GM18511 (cell line): ENCODE measurements at regions not wholly inside any gene's neighbourhood (a gene's known extent, or its start where the extent isn't known, plus 50 kb on each side); places are given as distances from the start of the nearest gene placed in this dataset.
"Not testable (repeated sequence)": the region's sequence is repeated elsewhere in the genome, so short reads cannot be mapped to it uniquely, and the experiment has no call there.

Experiments used
- ATAC-seq: cut with Tn5 transposase; IDR thresholded peaks from one replicate; pipeline ENCODE4 v1.9.1; 2021; ENCODE audit warnings: mild to moderate bottlenecking, moderate library complexity; ENCODE audit not compliant: unreplicated experiment

DNA sequence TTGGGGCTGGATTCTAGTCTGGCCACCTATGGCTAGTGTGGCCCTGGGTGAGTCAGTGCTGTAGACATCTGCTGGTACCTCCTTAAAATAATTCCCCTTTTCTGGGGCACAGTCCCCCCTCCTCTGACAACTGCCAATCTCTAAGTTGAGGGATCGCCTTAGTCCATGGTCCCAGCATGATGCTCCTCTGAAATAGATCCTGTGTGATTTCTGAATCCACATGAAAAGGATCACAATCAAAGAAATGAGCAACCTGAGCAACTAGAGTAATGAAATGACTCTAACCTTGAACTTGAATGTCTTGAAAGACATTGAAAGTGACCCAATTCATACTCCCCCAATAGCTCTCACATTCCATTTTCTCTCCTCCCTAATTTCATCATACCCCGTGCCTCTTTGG is 332.5 kb downstream of the VRK1 start:
- no peak for ATAC-seq

DNA sequence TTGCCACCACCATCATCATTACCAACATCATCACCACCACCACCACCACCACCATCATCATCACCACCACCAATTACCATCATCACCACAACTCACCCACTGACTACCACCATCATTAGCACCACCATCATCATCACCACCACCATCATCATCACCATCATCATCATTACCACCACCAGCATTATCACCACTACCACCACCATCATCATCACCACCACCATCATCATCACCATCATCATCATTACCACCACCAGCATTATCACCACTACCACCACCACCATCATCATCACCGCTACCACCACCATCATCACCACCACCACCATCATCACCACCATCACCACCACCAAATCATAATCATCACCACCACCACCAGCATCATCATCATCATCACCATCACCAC is 338.7 kb downstream of the VRK1 start:
- not testable (repeated sequence) for ATAC-seq

DNA sequence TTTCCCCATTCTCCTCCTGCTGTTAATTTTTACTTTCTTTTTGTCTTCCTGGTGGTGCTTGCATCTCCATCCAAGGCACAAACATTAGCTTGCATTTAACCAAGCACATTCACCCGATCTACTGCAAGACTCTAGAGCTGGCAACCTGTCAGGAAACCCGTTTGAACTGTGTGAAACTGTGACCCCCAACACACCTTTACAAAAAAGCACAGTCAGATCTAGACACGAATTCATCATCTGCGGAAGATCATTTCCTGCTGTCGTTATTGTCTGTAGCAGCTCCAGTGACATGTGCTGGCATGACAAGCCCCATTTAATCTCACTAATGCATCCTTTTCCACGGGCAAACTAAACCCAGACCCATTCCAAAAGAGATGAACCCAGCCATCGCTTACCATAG is 340.5 kb downstream of the VRK1 start:
- ATAC-seq, result no peak

DNA sequence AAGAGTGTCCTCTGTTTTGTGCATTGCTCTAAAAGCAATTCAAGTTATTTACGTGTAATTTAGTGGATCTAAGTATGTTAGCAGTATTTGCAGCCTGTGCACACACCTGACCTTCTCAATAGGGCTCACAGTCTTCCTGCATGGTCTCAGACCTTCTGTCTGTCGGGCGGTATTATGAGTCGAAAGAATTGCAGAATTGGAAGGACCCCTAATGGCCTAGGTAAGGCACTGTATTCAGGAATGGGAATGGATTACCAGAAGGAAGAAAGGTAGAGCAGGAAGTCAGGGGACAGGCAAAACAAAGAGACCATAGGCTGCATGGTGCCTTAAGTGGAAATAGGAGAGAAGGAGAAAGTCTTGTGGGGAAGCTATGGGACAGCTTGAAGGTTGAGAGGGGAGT is 341.6 kb downstream of the VRK1 start:
- no peak for ATAC-seq

DNA sequence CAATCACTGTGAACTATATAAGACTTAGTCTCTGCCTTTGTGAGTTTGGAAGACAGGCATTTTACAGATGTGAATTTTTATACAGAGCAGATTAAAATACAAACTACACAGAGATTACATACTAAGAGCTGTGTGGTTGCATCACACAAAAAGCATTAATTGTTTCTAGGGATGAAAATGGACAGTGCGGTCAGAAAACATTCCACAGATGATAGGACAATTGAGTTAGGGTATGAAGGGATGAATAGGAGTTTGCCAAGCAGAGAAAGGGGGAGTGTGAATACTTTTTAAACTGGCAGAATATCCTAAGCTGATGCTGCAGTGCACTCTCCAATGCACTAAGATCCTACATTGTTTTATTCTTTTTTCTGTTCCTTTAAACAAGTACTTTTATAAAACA is 345.8 kb downstream of the VRK1 start:
- ATAC-seq, result no peak

DNA sequence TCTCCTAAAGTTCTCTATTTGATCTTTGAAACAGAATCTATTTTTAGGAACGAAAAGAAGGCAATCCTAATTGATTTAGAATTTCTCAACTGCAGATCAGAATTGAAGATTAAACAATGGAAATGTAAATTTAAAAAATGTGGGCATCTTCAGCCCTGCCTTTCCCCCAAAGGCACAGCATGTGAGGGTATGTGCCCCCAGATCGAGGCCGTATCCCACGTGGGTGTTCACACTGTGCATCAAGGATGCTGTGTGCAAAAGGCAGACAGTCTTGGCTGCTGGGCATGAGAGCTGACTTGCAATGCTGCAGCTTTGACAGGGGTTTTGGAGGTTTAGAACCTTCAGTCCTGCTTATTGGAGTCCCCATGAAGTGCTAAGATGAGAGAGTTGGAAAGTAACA is 346.3 kb downstream of the VRK1 start:
- ATAC-seq, result no peak

DNA sequence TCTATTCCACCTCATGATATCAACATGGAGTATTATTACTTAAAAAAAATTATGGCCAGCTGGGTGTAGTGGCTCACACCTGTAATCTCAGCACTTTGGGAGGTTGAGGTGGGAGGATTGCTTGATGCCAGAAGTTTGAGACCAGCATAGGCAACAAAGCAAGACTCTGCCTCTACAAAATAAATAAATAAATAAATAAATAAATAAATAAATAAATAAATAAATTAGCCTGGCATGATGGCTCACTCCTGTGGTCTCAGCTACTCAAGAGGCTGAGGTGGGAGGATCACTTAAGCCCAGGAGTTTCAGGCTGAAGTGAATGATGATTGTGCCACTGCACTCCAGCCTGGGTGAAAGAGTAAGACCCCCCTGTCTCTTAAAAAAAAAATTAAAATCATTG is 350.8 kb downstream of the VRK1 start:
- not testable (repeated sequence) for ATAC-seq

DNA sequence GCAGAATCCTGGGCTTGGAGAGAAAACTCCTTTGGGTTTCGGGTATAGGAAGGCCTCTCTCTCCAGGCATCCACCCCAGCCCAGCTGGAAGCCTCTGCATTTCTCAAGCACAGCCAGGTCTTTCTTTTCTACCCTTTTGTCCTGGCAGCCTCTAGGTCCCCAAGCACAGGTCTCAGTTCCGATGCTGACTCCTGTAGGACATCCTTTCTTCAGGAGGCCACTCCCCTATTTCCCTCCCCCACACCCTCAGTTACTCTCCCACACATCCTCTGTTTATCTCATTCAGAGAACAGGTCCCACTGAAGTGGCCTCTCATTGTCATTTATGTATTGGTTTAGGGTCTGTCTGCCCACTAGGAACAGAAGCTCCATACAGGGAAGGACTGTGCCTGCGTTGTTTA is 352.6 kb downstream of the VRK1 start:
- ATAC-seq, result no peak

DNA sequence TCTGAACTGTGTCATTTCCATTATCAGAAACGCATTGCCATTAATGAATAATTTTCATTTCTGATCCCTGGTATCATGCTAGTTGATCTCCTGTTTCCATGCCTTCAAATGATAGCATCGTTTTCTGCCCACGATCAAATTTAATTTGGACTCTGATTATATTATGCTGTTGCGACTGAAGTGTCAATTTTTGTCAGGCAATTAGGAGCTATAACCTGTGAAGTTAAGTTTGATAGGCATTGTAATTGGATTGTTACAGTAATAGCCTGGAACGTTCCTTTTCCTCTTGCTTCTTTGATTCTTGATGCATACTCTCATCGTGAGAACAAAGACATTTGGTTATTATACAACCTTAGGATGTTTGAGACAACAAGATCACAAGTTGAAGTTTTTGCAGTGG is 356.3 kb downstream of the VRK1 start:
- ATAC-seq, result no peak

DNA sequence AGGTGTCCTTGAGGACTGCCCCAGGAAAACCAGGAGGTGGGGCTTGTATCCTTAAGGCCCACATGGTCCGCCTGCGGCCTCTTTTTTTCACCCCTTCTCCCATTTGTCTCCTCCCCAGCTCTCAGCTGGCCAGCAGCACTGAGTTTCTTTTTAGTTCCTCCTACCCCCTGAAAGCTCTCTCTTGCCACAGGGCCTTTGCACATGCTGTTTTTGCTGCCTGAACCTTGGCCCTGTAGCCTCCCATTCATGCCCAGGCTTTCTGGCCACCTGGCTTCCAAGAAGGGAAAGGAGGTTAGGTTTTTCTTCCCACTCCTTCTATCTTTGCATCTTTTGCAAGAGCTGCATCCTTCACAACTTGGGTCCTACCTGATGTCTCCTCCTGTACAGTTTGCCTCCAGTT is 358.1 kb downstream of the VRK1 start:
- ATAC-seq, result no peak

DNA sequence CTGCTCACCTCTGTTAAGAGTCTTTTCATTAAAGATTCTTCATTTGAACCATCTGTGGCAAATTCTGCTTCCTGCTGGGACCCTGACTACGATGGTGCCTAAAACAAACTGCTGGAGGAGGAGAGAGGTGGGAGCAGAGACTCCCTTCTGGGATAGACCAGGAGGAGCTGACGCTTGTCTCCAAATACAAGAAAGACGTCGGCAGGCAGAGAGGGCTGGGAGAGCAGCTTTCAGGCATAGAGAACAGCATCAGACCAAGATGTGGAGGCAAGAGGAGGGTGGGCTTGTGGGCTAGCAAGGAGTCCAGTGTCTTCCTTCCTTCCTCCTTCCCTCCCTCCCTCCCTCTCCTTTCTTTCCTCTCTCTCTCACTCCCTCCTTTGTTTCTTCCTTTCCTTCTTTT is 358.6 kb downstream of the VRK1 start:
- no peak for ATAC-seq

DNA sequence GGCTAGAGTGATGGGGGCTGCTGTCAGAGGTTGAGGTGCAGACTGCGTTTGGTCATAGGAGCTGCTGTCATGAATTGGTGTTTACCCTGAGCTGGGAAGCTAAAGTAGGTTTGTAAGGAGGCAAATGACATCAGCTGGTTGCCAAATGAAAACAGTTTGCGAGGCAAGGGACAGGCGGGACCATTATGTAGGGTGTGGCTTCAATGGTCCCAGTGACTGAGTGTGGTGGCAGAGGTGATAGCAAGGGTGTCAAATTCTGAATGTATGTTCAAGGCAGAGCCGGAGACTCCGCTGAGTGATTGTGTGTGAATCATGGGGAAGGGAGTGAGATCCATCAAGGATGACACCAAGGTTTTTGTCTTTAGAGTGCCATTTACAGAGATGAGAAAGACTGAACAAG is 359.5 kb downstream of the VRK1 start:
- ATAC-seq, result no peak

DNA sequence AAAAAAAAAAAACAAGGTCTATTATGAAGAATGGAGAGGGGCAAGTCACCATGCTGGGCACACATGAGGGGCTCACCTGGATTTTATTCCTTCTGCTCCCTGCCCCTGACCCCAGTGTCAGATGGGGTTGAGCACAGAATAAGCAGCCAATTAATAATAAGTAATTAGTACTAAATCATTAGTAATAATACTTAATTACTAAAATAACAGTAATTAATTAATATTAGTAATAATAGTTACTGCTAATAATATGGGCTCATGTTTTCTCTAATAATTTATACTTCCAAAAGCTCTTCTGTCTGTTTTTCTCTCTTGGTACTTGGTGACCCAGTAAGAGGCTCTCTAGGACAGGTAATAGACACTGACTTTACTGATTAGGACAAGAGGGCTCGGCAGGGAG is 360.9 kb downstream of the VRK1 start:
- no peak for ATAC-seq

DNA sequence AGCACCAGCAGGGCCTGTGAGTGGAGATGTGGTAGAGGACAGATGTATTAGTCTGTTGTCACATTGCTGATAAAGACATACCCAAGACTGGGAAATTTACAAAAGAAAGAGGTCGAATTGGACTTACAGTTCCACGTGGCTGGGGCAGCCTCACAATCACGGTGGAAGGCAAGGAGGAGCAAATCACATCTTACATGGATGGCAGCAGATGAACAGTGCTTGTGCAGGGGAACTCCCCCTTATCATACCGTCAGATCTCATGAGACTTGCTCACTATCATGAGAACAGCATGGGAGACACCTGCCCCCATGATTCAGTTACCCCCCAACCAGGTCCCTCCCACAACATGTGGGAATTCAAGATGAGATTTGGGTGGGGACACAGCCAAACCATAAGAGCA is 361.9 kb downstream of the VRK1 start:
- ATAC-seq, result no peak

DNA sequence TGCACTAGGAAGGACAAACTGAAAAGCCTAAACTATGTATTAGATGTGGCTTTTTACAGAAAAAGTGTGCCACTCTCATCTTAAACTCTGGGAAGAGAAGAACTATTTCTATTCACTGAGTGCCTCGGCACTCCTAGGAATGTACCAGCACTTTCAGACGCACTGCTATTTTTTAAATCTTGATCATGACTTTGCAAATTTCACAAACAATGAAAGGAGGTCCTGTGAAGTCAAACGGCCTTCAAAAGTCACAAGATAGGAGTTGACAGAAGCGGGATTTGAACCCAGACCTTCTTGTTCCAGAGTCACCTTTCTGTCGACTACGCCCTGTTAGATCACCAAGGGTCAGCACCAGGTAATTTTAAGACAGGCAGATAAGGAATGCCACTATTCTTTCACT is 365.4 kb downstream of the VRK1 start:
- ATAC-seq, result no peak

DNA sequence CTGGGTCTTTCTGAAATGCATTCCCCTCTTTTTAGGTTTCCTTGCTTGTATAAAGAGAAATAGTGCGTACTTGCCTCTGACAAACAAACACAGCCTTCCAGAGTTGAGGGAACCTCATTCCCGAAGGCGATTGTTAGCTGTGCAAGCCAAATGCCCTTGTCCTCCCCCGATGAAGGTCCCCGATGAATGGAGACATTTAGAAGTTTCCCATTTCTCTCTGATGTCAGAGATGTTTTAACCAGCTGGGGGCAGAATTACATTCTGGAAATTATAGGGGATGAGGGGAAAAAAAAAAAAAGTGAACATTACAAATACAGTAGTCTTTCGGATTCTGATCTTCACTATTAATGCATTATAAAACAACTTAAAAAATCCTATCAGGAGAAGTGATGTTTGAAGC is 366.8 kb downstream of the VRK1 start:
- ATAC-seq, result no peak

DNA sequence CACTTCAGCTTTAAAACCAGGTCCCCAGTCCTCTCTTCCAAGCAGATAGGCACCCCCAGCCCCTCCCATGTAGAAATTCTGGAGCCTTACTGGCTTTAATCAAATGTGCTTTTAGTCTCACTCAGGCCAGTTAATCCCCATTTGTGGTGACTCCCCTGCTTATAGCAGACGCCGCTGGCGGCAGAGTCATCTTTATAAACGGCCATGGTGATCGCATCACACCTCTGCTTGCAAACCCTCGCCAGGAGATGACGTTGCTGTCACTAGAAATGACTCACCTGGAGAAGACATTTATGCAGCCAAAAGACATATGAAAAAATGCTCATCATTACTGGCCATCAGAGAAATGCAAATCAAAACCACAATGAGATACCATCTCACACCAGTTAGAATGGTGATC is 369.3 kb downstream of the VRK1 start:
- no peak for ATAC-seq

DNA sequence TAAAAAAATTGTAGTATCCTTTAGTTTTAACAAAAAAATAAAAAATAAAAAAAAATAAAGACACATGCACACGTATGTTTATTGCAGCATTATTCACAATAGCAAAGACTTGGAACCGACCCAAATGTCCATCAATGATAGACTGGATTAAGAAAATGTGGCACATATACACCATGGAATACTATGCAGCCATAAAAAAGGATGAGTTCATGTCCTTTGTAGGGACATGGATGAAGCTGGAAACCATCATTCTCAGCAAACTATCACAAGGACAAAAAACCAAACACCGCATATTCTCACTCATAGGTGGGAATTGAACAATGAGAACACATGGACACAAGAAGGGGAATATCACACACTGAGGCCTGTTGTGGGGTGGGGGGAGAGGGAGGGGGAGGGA is 370.4 kb downstream of the VRK1 start:
- ATAC-seq, result not testable (repeated sequence)

DNA sequence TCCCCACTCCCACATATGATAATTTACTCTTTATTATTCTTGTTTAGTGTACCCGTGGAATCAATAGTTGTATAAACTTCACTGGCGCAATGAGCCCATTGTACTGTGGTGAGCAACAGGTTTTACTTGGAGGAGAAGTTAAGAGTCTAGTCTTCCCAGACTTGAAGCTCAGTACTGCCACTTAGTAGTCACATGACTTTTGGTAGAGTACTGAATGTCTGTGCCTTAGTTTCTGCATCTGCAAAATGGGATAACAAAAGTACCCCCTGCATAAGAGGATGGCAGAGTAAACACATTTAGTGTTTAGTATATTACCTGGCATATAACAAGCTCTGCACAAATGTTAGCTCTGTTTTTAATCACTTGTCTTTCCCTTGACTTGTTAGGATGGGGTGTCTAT is 375.5 kb downstream of the VRK1 start:
- ATAC-seq, result no peak

DNA sequence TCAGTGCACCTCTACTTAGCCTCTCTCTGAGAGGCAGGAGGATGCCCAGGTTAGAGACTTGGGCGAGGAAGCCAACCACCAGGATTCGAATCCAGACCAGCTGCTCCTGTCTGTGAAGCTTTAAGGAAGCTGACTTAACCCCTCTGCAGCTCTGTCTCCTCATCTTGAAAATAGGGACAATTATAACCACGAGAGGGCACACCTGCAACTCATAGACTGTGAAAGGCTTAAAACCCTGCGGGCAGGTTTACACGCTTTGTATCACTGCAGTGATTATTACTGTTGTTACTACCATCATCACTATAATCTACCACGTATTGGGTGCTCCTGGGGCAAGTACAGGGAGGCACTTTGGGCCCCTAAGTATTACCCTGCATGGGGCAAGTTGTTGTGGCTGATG is 379.8 kb downstream of the VRK1 start:
- peak; percentile 58 for ATAC-seq

DNA sequence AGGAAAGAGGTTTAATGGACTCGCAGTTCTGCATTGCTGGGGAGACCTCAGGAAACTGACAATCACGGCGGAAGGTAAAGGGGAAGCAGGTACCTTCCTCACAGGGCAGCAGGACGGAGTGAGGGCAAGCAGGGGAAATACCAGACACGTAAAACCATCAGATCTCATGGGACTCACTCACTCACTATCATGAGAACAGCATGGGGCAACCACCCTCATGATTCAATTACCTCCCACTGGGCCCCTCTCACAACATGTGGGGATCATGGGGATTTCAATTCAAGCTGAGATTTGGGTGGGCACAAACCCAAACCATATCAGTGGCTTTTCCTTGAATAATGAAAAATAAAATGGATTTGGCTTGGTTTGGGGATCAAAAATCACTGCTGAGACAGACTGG is 380.5 kb downstream of the VRK1 start:
- peak; percentile 73 for ATAC-seq

DNA sequence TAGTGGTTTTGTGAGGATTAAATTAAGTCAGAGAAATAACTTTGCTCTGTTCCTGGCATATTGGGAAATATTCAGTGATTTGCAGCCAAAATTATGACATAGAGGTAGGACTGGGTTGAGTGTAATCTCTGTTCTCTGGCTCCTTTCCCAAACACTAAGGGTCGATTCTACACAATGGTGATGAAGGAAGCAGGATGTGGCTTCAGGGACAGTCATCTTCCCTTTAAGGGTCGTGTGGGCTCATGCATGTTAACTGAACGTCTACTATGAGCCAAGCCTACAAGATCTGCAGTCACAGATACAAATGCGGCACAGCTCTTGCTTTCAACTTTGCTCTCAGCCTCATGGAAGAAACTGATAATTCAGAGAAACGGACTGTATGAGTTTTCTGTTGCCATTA is 381.6 kb downstream of the VRK1 start:
- no peak for ATAC-seq

DNA sequence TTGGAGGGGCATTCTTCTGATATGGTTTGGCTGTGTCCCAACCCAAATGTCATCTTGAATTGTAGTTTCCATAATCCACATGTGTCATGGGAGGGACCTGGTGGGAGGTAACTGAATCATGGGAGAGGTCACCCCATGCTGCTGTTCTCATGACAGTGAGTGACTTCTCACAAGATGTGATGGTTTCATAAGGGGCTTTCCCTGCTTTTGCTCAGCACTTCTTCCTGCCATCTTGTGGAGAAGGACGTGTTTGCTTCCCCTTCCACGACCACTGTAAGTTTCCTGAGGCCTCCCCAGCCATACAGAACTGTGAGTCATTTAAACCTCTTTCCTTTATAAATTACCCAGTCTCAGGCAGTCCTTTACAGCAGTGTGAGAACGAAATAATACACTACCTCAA is 382.4 kb downstream of the VRK1 start:
- ATAC-seq, result no peak
